ENCODE measurements at regions not wholly inside any gene's neighbourhood (a gene's known extent, or its start where the extent isn't known, plus 50 kb on each side); places are given as distances from the start of the nearest gene placed in this dataset.
A peak's percentile ranks its signal among the peaks of the same experiment; 100 is the strongest.

- H4K20me1 ChIP-seq (ENCODE audit: insufficient read depth, low read length) = no peaks in the 10 kb centered on the region
- no peak overlapping the region for H3K4me3 ChIP-seq (replicated peaks in 1 of 3; ENCODE audit: insufficient read depth in 1 of 3, low read depth in 2 of 3, low read length in 3 of 3)
- no peaks in the 10 kb centered on the region for H3K79me2 ChIP-seq (ENCODE audit: insufficient read depth, low read length)
- FAIRE-seq = no peak
- no peak overlapping the region for H3K9ac ChIP-seq (ENCODE audit: insufficient read depth, low read depth, low read length)
- TF ChIP-seq ZBTB26 (CRISPR knock-in tag; IDR thresholded peaks at IDR 0.05; ENCODE audit: borderline replicate concordance) = no peak
- TF ChIP-seq PTBP1 (IDR thresholded peaks at IDR 0.05; ENCODE audit: low read depth, low read length, poor library complexity, severe bottlenecking) = no peak
- ChIA-PET CTCF (ENCODE audit: low intra/inter-chr PET ratio, low total read pairs) (no interaction called here), POLR2A (no interaction called here)
- H3K4me2 ChIP-seq (ENCODE audit: low read depth, low read length) = no peak overlapping the region
- intact Hi-C loops (cut with micrococcal nuclease; ENCODE audit: unreplicated experiment) = no loop called here
- H3K27ac ChIP-seq (ENCODE audit: extremely low read length, insufficient read depth, low read length) = no peak overlapping the region
- 57% methylated on average over 2 of the region's 2 CpGs for WGBS (ENCODE audit: low lambda C conversion rate)
- no peak for ATAC-seq
- no peaks in the 10 kb centered on the region for H3K9me3 ChIP-seq (ENCODE audit: low read length)
- H3K36me3 ChIP-seq (replicated peaks in 1 of 2; ENCODE audit: control insufficient read depth in 1 of 2, insufficient read depth in 2 of 2, low read length in 2 of 2) = no peaks in the 10 kb centered on the region
- in situ Hi-C loops (cut with HindIII; ENCODE audit: extremely low pct_ligation_motif_present, low pct_unique_long_range_greater_than_20kb) = no loop called here
- no peak overlapping the region for H2AFZ ChIP-seq (ENCODE audit: low read length)
- no peaks in the 10 kb centered on the region for H3K4me1 ChIP-seq (ENCODE audit: insufficient read depth, low read length)
- peaks cover 0 to 5% of the 10 kb centered on the region in 2 experiments; a peak in 2 of 5 replicates for H3K27me3 ChIP-seq (ENCODE audit: control insufficient read depth in 1 of 2, insufficient read depth in 2 of 2, low read length in 2 of 2)
- DNase-seq (ENCODE audit: low spot score) = no peak
- no TSS peak for BruUV-seq (replicated peaks)
These were observed 101.1 kb downstream of the TM2D1 start for GRCh38 chr1:61623852-61624251.

- ATAC-seq = no peak
- Histone ChIP-seq H3K9me3 (ENCODE audit: low read length) (no peaks in the 10 kb centered on the region), H3K4me1 (ENCODE audit: insufficient read depth, low read length) (no peaks in the 10 kb centered on the region), H3K27me3 (ENCODE audit: control insufficient read depth in 1 of 2, insufficient read depth in 2 of 2, low read length in 2 of 2) (peaks cover 0 to 5% of the 10 kb centered on the region in 2 experiments; a peak in 3 of 5 replicates), H3K36me3 (replicated peaks in 1 of 2; ENCODE audit: control insufficient read depth in 1 of 2, insufficient read depth in 2 of 2, low read length in 2 of 2) (no peaks in the 10 kb centered on the region), H3K27ac (ENCODE audit: extremely low read length, insufficient read depth, low read length) (no peak overlapping the region), H3K9ac (ENCODE audit: insufficient read depth, low read depth, low read length) (no peak overlapping the region), H3K79me2 (ENCODE audit: insufficient read depth, low read length) (no peaks in the 10 kb centered on the region), H3K4me3 (replicated peaks in 1 of 3; ENCODE audit: insufficient read depth in 1 of 3, low read depth in 2 of 3, low read length in 3 of 3) (no peak overlapping the region), H4K20me1 (ENCODE audit: insufficient read depth, low read length) (no peaks in the 10 kb centered on the region), H3K4me2 (ENCODE audit: low read depth, low read length) (no peak overlapping the region), H2AFZ (ENCODE audit: low read length) (no peak overlapping the region)
- DNase-seq (ENCODE audit: low spot score) = peak; percentile 6
- no TSS peak for BruUV-seq (replicated peaks)
- FAIRE-seq = no peak
- in situ Hi-C loops (cut with HindIII; ENCODE audit: extremely low pct_ligation_motif_present, low pct_unique_long_range_greater_than_20kb) = no loop called here
- TF ChIP-seq ESRRA (CRISPR knock-in tag; IDR thresholded peaks at IDR 0.05; ENCODE audit: low read depth) = 0 out of 2 replicates have a peak, but pooled peaks have one; percentile 14
- no peak for TF ChIP-seq POLR2G (IDR thresholded peaks at IDR 0.05; ENCODE audit: low read depth, low read length)
- CTCF ChIA-PET (ENCODE audit: low intra/inter-chr PET ratio, low total read pairs) = no interaction called here
- POLR2A ChIA-PET = no interaction called here
- 70% methylated on average over 5 of the region's 5 CpGs for WGBS (ENCODE audit: low lambda C conversion rate)
- intact Hi-C loops (cut with micrococcal nuclease; ENCODE audit: unreplicated experiment) = no loop called here
These were observed 104.4 kb downstream of the TM2D1 start for GRCh38 chr1:61620536-61620935.

Measured in HepG2 (cell line).